H1 (cell line): ENCODE measurements at regions not wholly inside any gene's neighbourhood (a gene's known extent, or its start where the extent isn't known, plus 50 kb on each side); places are given as distances from the start of the nearest gene placed in this dataset.

Source experiments
- CTCF ChIA-PET: fragments of 300-600 bp; sonication (Branson Sonifier 250); formaldehyde crosslinking; loops from one replicate; lab custom pipeline; 2021; ENCODE audit not compliant: partially characterized antibody; lab: Charles Lee
- POLR2A ChIA-PET: fragments of 300-600 bp; sonication (Branson Sonifier 250); formaldehyde crosslinking; loops from one replicate; lab custom pipeline; 2021; ENCODE audit warnings: inconsistent platforms; ENCODE audit not compliant: partially characterized antibody; lab: Charles Lee
- DNase-seq, 2 experiments: peaks; one replicate each; pipeline versions ENCODE4 v3.0.0 to v3.0.0-alpha.2; 2010 to 2022; ENCODE audit warnings: low spot score in 2 of 2, low read depth in 1 of 2, mixed read lengths in 1 of 2
- FAIRE-seq: peaks from 2 replicates; lab custom pipeline; 2011; peaks lifted over from hg19 to GRCh38; lab: Jason Lieb, UNC
- H2AFZ ChIP-seq: 2 replicates; pipeline ENCODE4 v1.8.1; 2012; ENCODE audit warnings: low read length, inconsistent platforms
- H2AK5ac ChIP-seq: 2 replicates; pipeline ENCODE4 v1.6.1; 2013; ENCODE audit warnings: low read depth, low read length
- H2BK120ac ChIP-seq: replicated peaks from 2 replicates; pipeline ENCODE3; 2013; ENCODE audit warnings: low read depth, low read length, inconsistent platforms
- H2BK12ac ChIP-seq: 2 replicates; pipeline ENCODE4 v1.6.1; 2013; ENCODE audit warnings: low read depth, low read length
- H2BK15ac ChIP-seq: 2 replicates; pipeline ENCODE4 v1.6.1; 2013; ENCODE audit warnings: low read length
- H2BK20ac ChIP-seq: 2 replicates; pipeline ENCODE4 v1.6.1; 2013; ENCODE audit warnings: low read length
- H2BK5ac ChIP-seq: 2 replicates; pipeline ENCODE4 v1.6.1; 2013; ENCODE audit warnings: low read depth, low read length
- H3K14ac ChIP-seq: 2 replicates; pipeline ENCODE4 v1.6.1; 2013; ENCODE audit warnings: inconsistent platforms; ENCODE audit not compliant: insufficient read length
- H3K18ac ChIP-seq: 2 replicates; pipeline ENCODE4 v1.6.1; 2013; ENCODE audit warnings: low read length; ENCODE audit errors: extremely low read depth
- H3K23ac ChIP-seq: 2 replicates; pipeline ENCODE4 v1.6.1; 2013; ENCODE audit warnings: inconsistent platforms; ENCODE audit not compliant: insufficient read length
- H3K23me2 ChIP-seq: 2 replicates; pipeline ENCODE4 v1.6.1; 2013; ENCODE audit warnings: low read depth, low read length
- H3K27ac ChIP-seq: 2 replicates; pipeline ENCODE4 v1.6.1; 2011; ENCODE audit warnings: low read depth, low read length, inconsistent platforms
- H3K27me3 ChIP-seq, 4 experiments: replicated peaks in 1 of 4; 1 replicate in 1 of 4; 2 replicates in 3 of 4; pipeline versions ENCODE4 v1.6.1 to v1.8.1; 2011 to 2013; ENCODE audit warnings: low read length in 3 of 4, mild to moderate bottlenecking in 3 of 4, inconsistent platforms in 2 of 4, mixed read lengths in 2 of 4, moderate library complexity in 1 of 4; ENCODE audit not compliant: control insufficient read depth in 3 of 4, insufficient read depth in 3 of 4; ENCODE audit errors: extremely low read depth in 1 of 4
- H3K36me3 ChIP-seq, 4 experiments: 2 replicates each; pipeline versions ENCODE4 v1.6.1 to v1.8.1; 2011 to 2013; ENCODE audit warnings: mild to moderate bottlenecking in 4 of 4, low read length in 3 of 4, moderate library complexity in 2 of 4, control low read depth in 1 of 4, inconsistent platforms in 1 of 4; ENCODE audit not compliant: insufficient read depth in 4 of 4, control insufficient read depth in 2 of 4
- H3K4ac ChIP-seq: replicated peaks from 2 replicates; pipeline ENCODE3; 2013; ENCODE audit warnings: low read length, low read depth, mixed read lengths, inconsistent platforms; ENCODE audit not compliant: insufficient read length
- H3K4me1 ChIP-seq, 4 experiments: replicated peaks in 1 of 4; 1 replicate in 1 of 4; 2 replicates in 3 of 4; pipeline versions ENCODE4 v1.6.1 to v1.8.1; 2011 to 2013; ENCODE audit warnings: low read length in 3 of 4, inconsistent platforms in 2 of 4, mixed read lengths in 1 of 4; ENCODE audit not compliant: insufficient read depth in 4 of 4, control insufficient read depth in 3 of 4
- H3K4me2 ChIP-seq, 2 experiments: 2 replicates each; pipeline versions ENCODE4 v1.6.1 to v1.8.1; 2011 to 2013; ENCODE audit warnings: low read depth in 2 of 2, low read length in 2 of 2, control low read depth in 1 of 2, inconsistent platforms in 1 of 2, mild to moderate bottlenecking in 1 of 2; ENCODE audit not compliant: insufficient read depth in 1 of 2
- H3K4me3 ChIP-seq, 4 experiments: fragments of 200-600, 300-600 bp in 1 of 4; sonication (generic), shearing (Covaris generic), sonication (Bioruptor Twin) in 1 of 4; 2 replicates each; pipeline versions ENCODE4 v1.5.1 to v1.8.1; 2011 to 2016; ENCODE audit warnings: low read length in 4 of 4, low read depth in 3 of 4, control low read depth in 2 of 4, inconsistent platforms in 2 of 4, mild to moderate bottlenecking in 2 of 4, mixed read lengths in 1 of 4, moderate library complexity in 1 of 4; ENCODE audit not compliant: insufficient read depth in 2 of 4; ENCODE audit errors: extremely low read depth in 1 of 4
- H3K56ac ChIP-seq: replicated peaks from 2 replicates; pipeline ENCODE3; 2013; ENCODE audit warnings: low read depth, mild to moderate bottlenecking, mixed read lengths, low read length, inconsistent platforms; ENCODE audit not compliant: insufficient read length
- H3K79me1 ChIP-seq: 2 replicates; pipeline ENCODE4 v1.6.1; 2013; ENCODE audit warnings: low read depth, low read length, control low read depth
- H3K79me2 ChIP-seq, 2 experiments: 2 replicates each; pipeline versions ENCODE4 v1.6.1 to v1.8.1; 2012 to 2013; ENCODE audit warnings: low read length in 2 of 2, mild to moderate bottlenecking in 2 of 2, inconsistent platforms in 1 of 2; ENCODE audit not compliant: insufficient read depth in 2 of 2, control insufficient read depth in 1 of 2
- H3K9ac ChIP-seq, 4 experiments: replicated peaks in 1 of 4; 1 replicate in 1 of 4; 2 replicates in 3 of 4; pipeline versions ENCODE4 v1.6.1 to v1.8.1; 2011 to 2013; ENCODE audit warnings: low read depth in 3 of 4, low read length in 3 of 4, control low read depth in 2 of 4, mild to moderate bottlenecking in 2 of 4, moderate library complexity in 2 of 4, inconsistent platforms in 1 of 4; ENCODE audit errors: extremely low read depth in 1 of 4
- H3K9me3 ChIP-seq, 2 experiments: 2 replicates each; pipeline versions ENCODE4 v1.6.1 to v1.8.1; 2012 to 2013; ENCODE audit warnings: mild to moderate bottlenecking in 2 of 2, moderate library complexity in 2 of 2, control low read depth in 1 of 2, inconsistent platforms in 1 of 2, low read depth in 1 of 2, low read length in 1 of 2, mixed read lengths in 1 of 2; ENCODE audit not compliant: insufficient read depth in 2 of 2
- H4K20me1 ChIP-seq, 2 experiments: replicated peaks in 1 of 2; 2 replicates each; pipeline versions ENCODE3 to v1.8.1; 2011 to 2013; ENCODE audit warnings: inconsistent platforms in 2 of 2, low read length in 2 of 2, mild to moderate bottlenecking in 1 of 2; ENCODE audit not compliant: insufficient read depth in 2 of 2, control insufficient read depth in 1 of 2
- H4K5ac ChIP-seq: 2 replicates; pipeline ENCODE4 v1.6.1; 2013; ENCODE audit warnings: low read length, low read depth, mixed read lengths, inconsistent platforms; ENCODE audit not compliant: insufficient read length
- H4K8ac ChIP-seq: 2 replicates; pipeline ENCODE4 v1.8.0; 2013; ENCODE audit warnings: mild to moderate bottlenecking, moderate library complexity, low read length, inconsistent platforms; ENCODE audit not compliant: insufficient read depth; ENCODE audit errors: extremely low read depth
- H4K91ac ChIP-seq: replicated peaks from 2 replicates; pipeline ENCODE3; 2013; ENCODE audit warnings: low read length, mixed read lengths, inconsistent platforms; ENCODE audit not compliant: insufficient read length
- WGBS, 2 experiments: shearing (Covaris generic) in 1 of 2; methylation state at CpG; one replicate each; pipeline versions ENCODE4 v1.1.6 to v1.1.7; 2013 to 2015; ENCODE audit warnings: low lambda C conversion rate in 2 of 2, mixed read lengths in 2 of 2, inconsistent platforms in 1 of 2, low coverage in 1 of 2, missing lambda C conversion rate in 1 of 2; ENCODE audit not compliant: insufficient replicate concordance in 2 of 2, insufficient coverage in 1 of 2, insufficient read length in 1 of 2; ENCODE audit errors: extremely low coverage in 1 of 2, missing lambda C conversion rate in 1 of 2; 5-methylcytosine and 5-hydroxymethylcytosine counted together
- TF ChIP-seq, protein P1 (sequence below): IDR thresholded peaks from 2 replicates; pipeline ENCODE4 v1.6.1; 2012; ENCODE audit warnings: inconsistent platforms

DNA sequence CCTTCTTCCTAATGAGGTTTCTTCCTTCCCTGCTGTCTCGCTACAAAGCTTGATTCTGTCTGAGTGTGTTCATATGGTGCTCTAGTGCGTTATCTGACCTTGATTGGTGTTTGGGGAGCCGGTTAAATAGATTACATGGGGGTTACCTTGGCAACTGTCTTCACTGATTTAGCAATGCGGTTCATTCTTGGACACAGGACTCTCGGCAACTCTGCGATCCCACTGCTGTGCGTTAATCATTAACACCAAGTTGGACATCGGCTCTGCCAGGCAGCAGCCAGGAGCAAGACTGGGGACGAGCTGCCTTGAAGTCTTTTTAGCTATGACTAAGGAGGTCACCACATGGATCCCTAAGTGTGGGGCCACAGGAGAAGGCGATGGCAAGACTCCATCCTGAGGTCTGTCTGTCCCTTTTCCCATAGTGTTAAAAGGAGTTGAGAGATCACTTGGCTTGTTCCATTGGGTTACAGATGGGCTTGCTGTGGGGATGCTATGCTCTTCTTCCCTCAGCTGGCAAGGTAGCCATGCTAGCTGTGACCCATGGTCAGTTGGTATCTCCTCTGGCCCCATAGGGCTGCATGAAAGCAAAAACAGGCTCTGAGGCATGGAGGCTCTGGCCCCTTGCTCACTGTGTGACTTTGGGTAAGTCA is 93.4 kb upstream of the MAMLD1 start:
- Histone ChIP-seq H3K79me2 (no peaks in the 10 kb centered on the region), H2BK20ac (no peak overlapping the region), H3K23me2 (no peaks in the 10 kb centered on the region), H3K14ac (no peak overlapping the region), H3K4ac (no peak overlapping the region), H3K36me3 (no peaks in the 10 kb centered on the region), H3K27me3 (no peaks in the 10 kb centered on the region), H2BK15ac (no peak overlapping the region), H3K79me1 (no peaks in the 10 kb centered on the region), H2AK5ac (no peak overlapping the region), H3K9ac (no peak overlapping the region), H3K4me1 (no peaks in the 10 kb centered on the region), H3K9me3 (no peaks in the 10 kb centered on the region), H3K4me2 (no peak overlapping the region), H2BK5ac (no peak overlapping the region), H3K27ac (no peak overlapping the region), H4K20me1 (no peaks in the 10 kb centered on the region), H2BK120ac (no peak overlapping the region), H3K18ac (no peak overlapping the region), H2AFZ (no peak overlapping the region), H3K4me3 (no peak overlapping the region), H4K5ac (no peak overlapping the region), H4K8ac (no peak overlapping the region), H2BK12ac (no peak overlapping the region), H4K91ac (no peak overlapping the region), H3K56ac (no peak overlapping the region), H3K23ac (no peak overlapping the region)
- CTCF ChIA-PET, result no interaction called here
- POLR2A ChIA-PET, result no interaction called here
- FAIRE-seq (no peak), DNase-seq (no peak)
- WGBS, 2 experiments, result 86% methylated on average over 6 of the region's 10 CpGs; no CpG with 5 or more reads in 1 of the 2 experiments
- TF ChIP-seq, protein P1, sequence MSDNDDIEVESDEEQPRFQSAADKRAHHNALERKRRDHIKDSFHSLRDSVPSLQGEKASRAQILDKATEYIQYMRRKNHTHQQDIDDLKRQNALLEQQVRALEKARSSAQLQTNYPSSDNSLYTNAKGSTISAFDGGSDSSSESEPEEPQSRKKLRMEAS, result no peak
